ENCODE measurements at regions not wholly inside any gene's neighbourhood (a gene's known extent, or its start where the extent isn't known, plus 50 kb on each side); places are given as distances from the start of the nearest gene placed in this dataset.

GRCh38 chr1:231108516-231109302, 53.1 kb upstream of the TRIM67 start:
- no peak overlapping the region for H3K9ac ChIP-seq (ENCODE audit: insufficient read length)
- H3K27ac ChIP-seq: no peak overlapping the region
- TF ChIP-seq FOXP2 (optimal IDR thresholded peaks at IDR 0.05; ENCODE audit: control extremely low read depth, extremely low read length, insufficient read depth) (no peak), POLR2AphosphoS5 (IDR thresholded peaks at IDR 0.05; ENCODE audit: borderline replicate concordance, low read depth, low read length) (no peak), EZH2 (IDR thresholded peaks at IDR 0.05) (no peak)
- no peak for DNase-seq (ENCODE audit: low read depth, low spot score)
- no peak overlapping the region for H3K4me3 ChIP-seq
- no peaks in the 10 kb centered on the region for H3K36me3 ChIP-seq (ENCODE audit: insufficient read depth, low read length)
- no peaks in the 10 kb centered on the region; the same call in 1 of the 2 replicates for H3K9me3 ChIP-seq (ENCODE audit: low read depth, low read length)

- no peak for TF ChIP-seq EZH2 (IDR thresholded peaks at IDR 0.05)
- no peak for TF ChIP-seq FOXP2 (optimal IDR thresholded peaks at IDR 0.05; ENCODE audit: control extremely low read depth, extremely low read length, insufficient read depth)
- no peak for TF ChIP-seq POLR2AphosphoS5 (IDR thresholded peaks at IDR 0.05; ENCODE audit: borderline replicate concordance, low read depth, low read length)
- Histone ChIP-seq H3K4me3 (no peak overlapping the region), H3K36me3 (ENCODE audit: insufficient read depth, low read length) (no peaks in the 10 kb centered on the region), H3K9ac (ENCODE audit: insufficient read length) (no peak overlapping the region), H3K27ac (no peak overlapping the region), H3K9me3 (ENCODE audit: low read depth, low read length) (no peaks in the 10 kb centered on the region; the same call in 1 of the 2 replicates)
- DNase-seq (ENCODE audit: low read depth, low spot score): no peak
Observed at GRCh38 chr1:231107600-231108326, 54.1 kb upstream of the TRIM67 start.

- no peak overlapping the region for H3K9ac ChIP-seq (ENCODE audit: insufficient read length)
- H3K27ac ChIP-seq: no peak overlapping the region
- H3K9me3 ChIP-seq (ENCODE audit: low read depth, low read length): no peaks in the 10 kb centered on the region; the same call in 1 of the 2 replicates
- DNase-seq (ENCODE audit: low read depth, low spot score): no peak
- TF ChIP-seq POLR2AphosphoS5 (IDR thresholded peaks at IDR 0.05; ENCODE audit: borderline replicate concordance, low read depth, low read length): no peak
- TF ChIP-seq FOXP2 (optimal IDR thresholded peaks at IDR 0.05; ENCODE audit: control extremely low read depth, extremely low read length, insufficient read depth): no peak
- no peak for TF ChIP-seq EZH2 (IDR thresholded peaks at IDR 0.05)
- no peak overlapping the region for H3K4me3 ChIP-seq
- no peaks in the 10 kb centered on the region for H3K36me3 ChIP-seq (ENCODE audit: insufficient read depth, low read length)
Observed at GRCh38 chr1:231107151-231107550, 54.7 kb upstream of the TRIM67 start.

GRCh38 chr1:231106347-231106746, 55.5 kb upstream of the TRIM67 start:
- peak overlapping the region; percentile 26 for H3K9ac ChIP-seq (ENCODE audit: insufficient read length)
- TF ChIP-seq FOXP2 (optimal IDR thresholded peaks at IDR 0.05; ENCODE audit: control extremely low read depth, extremely low read length, insufficient read depth): no peak
- TF ChIP-seq EZH2 (IDR thresholded peaks at IDR 0.05): no peak
- TF ChIP-seq POLR2AphosphoS5 (IDR thresholded peaks at IDR 0.05; ENCODE audit: borderline replicate concordance, low read depth, low read length): no peak; the same call in 1 of the 2 replicates
- H3K9me3 ChIP-seq (ENCODE audit: low read depth, low read length): no peaks in the 10 kb centered on the region
- H3K4me3 ChIP-seq: no peak overlapping the region; the same call in 1 of the 2 replicates
- H3K36me3 ChIP-seq (ENCODE audit: insufficient read depth, low read length): no peaks in the 10 kb centered on the region
- peak; percentile 37 for DNase-seq (ENCODE audit: low read depth, low spot score)
- H3K27ac ChIP-seq: peak overlapping the region; percentile 72

GRCh38 chr1:231104917-231105316, 56.9 kb upstream of the TRIM67 start:
- Histone ChIP-seq H3K36me3 (ENCODE audit: insufficient read depth, low read length) (no peaks in the 10 kb centered on the region), H3K9me3 (ENCODE audit: low read depth, low read length) (no peaks in the 10 kb centered on the region), H3K27ac (no peak overlapping the region), H3K4me3 (no peak overlapping the region), H3K9ac (ENCODE audit: insufficient read length) (no peak overlapping the region)
- TF ChIP-seq EZH2 (IDR thresholded peaks at IDR 0.05) (no peak), FOXP2 (optimal IDR thresholded peaks at IDR 0.05; ENCODE audit: control extremely low read depth, extremely low read length, insufficient read depth) (no peak), POLR2AphosphoS5 (IDR thresholded peaks at IDR 0.05; ENCODE audit: borderline replicate concordance, low read depth, low read length) (no peak)
- no peak for DNase-seq (ENCODE audit: low read depth, low spot score)

- Histone ChIP-seq H3K27ac (no peak overlapping the region), H3K4me3 (no peak overlapping the region), H3K36me3 (ENCODE audit: insufficient read depth, low read length) (no peaks in the 10 kb centered on the region), H3K9me3 (ENCODE audit: low read depth, low read length) (no peaks in the 10 kb centered on the region), H3K9ac (ENCODE audit: insufficient read length) (no peak overlapping the region)
- no peak for DNase-seq (ENCODE audit: low read depth, low spot score)
- no peak for TF ChIP-seq FOXP2 (optimal IDR thresholded peaks at IDR 0.05; ENCODE audit: control extremely low read depth, extremely low read length, insufficient read depth)
Observed at GRCh38 chr1:231103961-231104360, 57.9 kb upstream of the TRIM67 start.

- no peak overlapping the region for H3K27ac ChIP-seq
- H3K9me3 ChIP-seq (ENCODE audit: low read depth, low read length): no peaks in the 10 kb centered on the region
- H3K4me3 ChIP-seq: no peak overlapping the region
- H3K9ac ChIP-seq (ENCODE audit: insufficient read length): no peak overlapping the region
- DNase-seq (ENCODE audit: low read depth, low spot score): no peak
- H3K36me3 ChIP-seq (ENCODE audit: insufficient read depth, low read length): no peaks in the 10 kb centered on the region
- no peak for TF ChIP-seq EZH2 (IDR thresholded peaks at IDR 0.05)
- TF ChIP-seq POLR2AphosphoS5 (IDR thresholded peaks at IDR 0.05; ENCODE audit: borderline replicate concordance, low read depth, low read length): no peak
- no peak for TF ChIP-seq FOXP2 (optimal IDR thresholded peaks at IDR 0.05; ENCODE audit: control extremely low read depth, extremely low read length, insufficient read depth)
Observed at GRCh38 chr1:231099996-231100767, 60.1 kb upstream of the FAM89A start.

- Histone ChIP-seq H3K9ac (ENCODE audit: insufficient read length) (no peak overlapping the region), H3K4me3 (no peak overlapping the region), H3K9me3 (ENCODE audit: low read depth, low read length) (no peaks in the 10 kb centered on the region), H3K27ac (no peak overlapping the region), H3K36me3 (ENCODE audit: insufficient read depth, low read length) (no peaks in the 10 kb centered on the region)
- TF ChIP-seq EZH2 (IDR thresholded peaks at IDR 0.05): no peak
- DNase-seq (ENCODE audit: low read depth, low spot score): no peak
Observed at GRCh38 chr1:231099311-231099710, 59.3 kb upstream of the FAM89A start.
